HS-5 (cell line): ENCODE measurements at regions not wholly inside any gene's neighbourhood (a gene's known extent, or its start where the extent isn't known, plus 50 kb on each side); places are given as distances from the start of the nearest gene placed in this dataset.

Experiments
- DNase-seq: peaks from one replicate; pipeline ENCODE4 v3.0.0-alpha.2; 2012; ENCODE audit warnings: low read depth

DNA sequence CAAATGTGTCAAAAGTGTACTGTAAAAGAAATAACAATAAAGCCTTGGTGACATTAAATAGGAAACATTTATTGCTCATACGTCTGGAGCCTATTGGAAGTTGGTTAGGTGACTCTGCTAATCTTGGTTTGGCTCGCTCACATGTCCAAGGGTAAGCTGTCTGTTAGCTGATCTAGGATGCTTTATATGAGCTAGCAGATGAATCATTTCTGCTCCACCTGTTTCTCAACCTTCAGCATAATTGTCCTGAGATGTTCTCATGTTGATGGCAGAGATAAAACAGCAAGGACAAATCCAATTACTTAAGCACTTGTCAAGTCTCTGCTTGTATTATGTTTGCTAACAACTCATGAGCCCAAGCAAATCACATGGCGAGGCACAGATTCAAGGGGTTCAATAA lies 56.0 kb upstream of the CD53 start:
- DNase-seq = no peak

DNA sequence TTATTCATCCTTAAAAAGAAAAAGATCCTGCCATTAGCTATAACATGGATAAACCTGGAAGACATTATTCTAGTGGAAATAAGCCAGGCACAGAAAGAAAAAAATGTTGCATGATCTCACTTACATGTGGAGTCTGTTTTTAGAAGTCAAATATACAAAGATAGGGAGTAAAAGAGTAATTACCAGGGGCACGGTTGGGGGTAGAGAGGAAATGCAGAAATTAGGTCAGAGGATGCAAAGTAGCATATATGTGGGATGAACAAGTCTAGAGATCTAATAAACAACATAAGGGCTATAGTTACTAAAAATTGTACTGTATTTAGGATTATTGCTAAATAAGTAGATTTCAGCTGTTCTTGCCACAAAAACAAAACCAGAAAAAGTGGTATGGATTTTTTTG lies 61.4 kb upstream of the CD53 start:
- no peak for DNase-seq

DNA sequence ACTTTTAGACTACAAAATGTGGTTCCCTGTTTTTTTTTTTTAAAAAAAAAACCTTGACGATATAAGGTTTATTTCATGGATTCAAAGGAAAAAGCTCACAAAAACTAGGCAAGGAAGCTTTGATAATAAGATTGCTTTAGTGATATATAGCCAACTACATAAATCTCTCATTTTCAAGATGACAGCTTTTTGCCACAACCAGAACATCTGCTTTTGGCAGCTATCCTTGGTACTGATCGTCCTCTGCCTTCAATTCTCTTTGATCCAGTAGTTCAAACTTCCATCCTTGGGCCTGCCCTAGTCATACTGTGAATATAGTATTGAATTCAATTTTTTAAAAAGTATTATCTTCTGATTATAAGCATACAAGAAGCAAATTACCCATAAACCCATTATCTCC lies 72.9 kb upstream of the CD53 start:
- DNase-seq = no peak

DNA sequence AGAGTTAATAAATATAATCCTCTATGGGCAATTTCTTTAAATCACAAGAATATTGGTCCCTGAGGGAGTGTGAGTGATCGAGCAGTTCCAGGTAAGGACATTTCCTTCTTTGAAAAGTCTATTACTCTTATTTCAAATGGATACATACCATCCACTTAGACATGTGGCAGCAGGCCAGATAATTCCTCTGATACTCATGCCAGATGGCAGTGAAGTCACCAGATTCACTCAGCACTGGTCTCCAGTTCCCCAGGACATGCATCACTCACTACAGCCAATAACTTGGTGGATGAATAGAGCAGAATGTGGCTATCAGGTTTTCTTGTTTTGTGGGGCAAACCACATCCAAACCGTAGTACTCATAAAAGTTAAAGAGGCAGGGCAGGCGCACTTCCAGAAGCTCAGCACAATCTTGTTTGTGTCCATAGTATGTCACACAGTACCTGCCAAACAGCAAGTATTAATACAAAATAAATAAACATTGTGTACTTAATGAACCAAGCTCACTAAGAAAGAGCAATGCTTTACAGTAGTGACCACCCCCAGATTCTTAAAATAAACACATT lies 74.2 kb upstream of the CD53 start:
- DNase-seq = no peak

DNA sequence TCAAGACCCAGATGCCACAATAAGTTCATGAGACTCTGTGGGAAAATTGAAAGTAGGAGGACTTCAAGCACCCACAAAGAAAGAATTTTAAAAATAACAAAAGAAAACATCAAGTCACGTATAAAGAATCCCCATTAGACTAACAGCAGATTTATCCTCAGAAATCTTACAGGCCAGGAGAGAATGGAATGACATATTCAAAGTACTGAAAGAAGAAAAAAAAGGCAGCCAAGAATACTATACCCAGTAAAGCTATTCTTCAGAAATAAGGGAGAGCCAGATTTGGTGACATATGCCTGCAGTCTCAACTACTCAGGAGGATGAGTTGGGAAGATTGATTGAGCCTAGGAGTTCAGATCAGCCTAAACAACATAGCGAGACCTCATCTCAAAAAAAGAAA lies 84.3 kb upstream of the CD53 start:
- DNase-seq = no peak

DNA sequence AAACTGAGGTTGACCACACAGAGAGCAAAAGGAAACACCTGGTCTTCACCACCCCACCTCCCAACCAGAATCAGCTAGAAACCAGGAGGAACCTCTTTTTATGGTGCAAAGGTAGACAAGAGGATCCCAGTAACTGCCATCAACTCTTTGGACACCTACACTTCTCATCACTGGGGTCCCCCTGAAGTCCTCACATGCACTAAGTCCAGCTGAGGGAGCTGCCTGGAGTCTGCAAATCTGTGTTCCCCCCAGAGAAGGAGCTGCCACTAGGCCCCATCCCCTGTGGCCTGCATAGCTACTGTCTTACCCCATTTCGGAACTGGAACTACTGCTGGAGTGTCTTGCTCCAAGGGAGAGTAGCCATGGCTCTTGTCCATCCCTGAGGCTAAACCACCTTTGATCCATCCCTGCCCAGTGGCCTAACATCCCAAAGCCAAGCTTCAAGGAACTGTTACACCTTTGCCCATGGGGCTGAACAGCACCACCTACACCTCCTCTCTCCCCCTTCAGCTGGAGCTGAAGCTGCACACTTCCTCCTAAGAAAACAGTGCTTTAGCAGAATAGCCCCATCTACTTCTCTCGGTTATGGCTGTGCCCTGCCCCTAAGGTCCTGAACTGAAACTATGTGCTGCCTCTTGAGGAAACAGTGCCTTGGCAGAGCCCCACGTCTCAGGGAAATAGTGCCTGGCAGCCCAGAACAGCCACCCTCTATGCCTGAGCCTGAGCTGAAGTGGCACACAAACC lies 85.4 kb upstream of the CD53 start:
- no peak for DNase-seq

DNA sequence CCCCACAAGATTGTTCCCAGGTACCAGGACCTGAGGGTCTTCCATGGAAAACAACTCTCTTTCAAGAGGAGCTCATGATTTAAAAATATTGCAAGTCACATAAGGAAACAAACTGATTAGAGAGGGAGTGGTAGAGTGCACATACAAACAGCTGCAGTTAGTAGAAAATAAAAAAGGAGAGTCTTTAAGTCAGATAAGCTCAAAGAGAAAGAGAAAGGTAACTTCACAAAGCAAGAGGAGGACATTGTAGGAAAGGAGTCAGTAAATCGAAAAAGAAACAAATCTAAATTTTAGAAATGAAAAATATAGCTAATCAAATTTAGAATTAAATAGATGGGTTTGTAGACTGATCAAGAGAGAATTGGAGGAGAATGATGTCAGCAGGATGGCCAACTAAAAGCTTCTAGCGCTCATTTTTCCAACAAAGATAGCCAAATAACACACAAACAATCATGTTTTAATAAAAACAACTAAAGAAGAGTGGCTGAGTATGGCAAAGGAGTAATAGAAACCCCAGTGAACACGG lies 86.1 kb upstream of the CD53 start:
- no peak for DNase-seq

DNA sequence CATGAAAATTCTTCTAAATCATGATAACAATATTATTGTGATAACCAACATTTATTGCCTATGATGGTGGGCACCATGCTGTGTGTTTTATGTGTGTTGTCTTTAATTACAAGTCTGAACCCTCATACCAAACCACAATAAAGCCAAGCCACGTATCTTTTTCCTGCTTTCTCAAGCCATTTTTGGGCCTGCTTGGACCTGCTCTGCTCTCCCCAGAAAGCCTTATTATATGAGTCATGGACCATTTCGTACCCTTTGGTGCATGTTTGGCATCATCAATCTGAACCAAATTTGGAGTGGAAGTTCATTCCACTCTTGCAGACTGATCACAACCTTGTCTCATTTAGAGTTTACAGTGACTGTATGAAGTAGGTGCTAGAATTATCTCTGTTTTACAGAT lies 87.3 kb upstream of the CD53 start:
- no peak for DNase-seq

DNA sequence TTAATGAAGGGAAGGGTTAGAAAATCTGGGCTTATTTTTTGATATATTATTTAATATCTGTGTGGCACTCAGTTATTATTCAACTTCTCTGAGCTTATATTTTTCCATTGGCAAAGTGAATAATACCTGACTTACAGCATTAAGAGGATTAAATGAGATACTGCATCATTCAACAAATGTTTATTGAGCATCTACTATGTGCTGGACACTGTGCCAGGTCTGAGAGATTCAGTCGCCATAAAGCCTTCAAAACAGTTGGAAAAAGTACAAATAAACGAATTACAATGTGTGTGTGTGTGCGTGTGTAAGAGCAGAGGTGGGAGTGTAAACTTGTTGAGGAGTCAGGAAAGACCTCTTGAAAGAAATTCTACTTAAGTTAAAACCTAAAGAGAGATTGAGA lies 87.9 kb upstream of the CD53 start:
- DNase-seq = no peak

DNA sequence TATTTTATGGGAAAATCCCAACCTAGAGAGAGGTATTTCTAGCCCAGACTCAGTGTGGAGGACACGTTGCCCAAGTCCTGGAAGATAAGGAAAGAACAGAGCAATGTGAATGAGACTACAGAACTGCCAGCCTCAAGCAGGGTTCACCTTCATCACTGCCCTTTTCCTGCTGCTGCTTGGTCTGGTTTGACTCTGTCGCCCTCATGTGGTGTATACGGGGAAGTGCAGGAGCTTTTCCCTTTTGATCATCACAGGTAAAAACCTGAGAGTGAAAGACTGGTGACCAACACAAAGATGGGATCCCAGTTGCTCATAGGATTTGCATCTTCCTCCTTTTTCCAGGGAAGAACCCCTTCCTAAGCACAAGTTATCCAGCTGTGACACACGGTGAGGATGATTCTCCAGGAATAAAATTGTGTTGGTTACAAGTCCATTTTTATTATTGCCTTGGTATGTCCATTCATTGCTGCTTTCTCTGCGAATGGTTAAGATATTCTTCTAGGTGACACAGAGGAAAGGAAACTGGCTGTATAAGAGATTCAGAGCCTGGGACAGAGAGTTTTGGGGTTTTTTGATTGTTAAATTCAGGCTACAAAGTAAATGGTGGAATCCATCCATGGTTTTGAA lies 89.5 kb upstream of the CD53 start:
- no peak for DNase-seq

DNA sequence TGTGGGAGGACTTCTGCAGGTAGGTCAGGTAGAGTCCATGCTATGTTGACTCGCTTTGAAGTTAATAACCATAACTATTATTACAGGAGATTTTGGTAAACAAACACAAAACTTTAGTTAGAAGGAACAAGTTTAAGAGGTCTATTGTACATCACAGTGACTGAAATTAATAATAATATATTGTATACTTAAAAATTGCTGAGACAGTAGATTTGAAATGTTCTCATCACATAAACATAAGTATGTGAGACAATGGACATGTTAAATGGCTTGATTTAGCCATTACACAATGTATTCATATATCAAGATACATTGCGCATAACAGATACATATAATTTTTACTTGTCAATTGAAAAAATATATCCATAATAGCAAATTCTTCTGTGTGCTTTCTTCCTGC lies 91.4 kb upstream of the CD53 start:
- DNase-seq = no peak

DNA sequence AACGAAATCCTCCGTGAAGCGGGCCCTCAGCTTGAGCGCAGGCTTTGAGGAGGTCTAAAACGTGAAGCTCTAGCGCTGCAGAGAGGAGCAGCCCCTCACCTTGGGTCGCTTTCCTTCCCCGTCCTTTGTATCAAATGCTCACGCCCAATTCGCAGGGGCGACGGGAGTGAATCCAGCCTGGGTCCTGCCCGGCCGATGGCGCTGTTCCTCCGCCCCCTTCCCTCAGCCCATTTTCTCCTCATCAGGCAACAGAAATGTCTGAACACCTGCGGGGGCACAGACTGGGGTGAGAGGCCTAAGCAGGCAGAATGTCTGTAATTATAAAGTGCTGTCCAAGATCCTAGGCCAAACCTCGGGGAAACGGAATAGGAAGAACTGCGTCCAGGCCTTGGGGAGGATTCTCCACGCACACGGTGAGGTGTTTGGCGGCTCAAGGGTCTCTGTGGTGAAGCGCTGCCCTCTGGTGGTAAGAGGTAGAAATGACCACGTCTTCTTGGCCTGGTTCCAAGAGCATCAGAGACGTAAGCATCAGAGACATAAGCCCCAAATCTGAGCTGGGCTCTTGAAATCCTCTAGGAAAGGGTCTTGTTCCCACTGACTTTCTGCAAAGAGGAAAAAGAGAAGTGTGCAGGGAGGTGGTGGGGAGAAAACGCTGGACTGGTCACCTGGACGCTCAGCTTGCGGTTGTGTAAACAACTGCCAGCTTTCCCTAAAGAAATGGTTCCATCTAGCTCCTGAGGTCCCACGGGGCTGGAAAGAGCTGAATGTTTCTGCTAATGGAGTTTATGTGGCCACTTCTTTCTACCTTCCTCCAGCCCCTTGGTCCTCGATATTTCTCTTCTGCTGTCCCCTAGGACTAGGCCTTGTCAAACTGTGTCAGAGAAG lies 92.1 kb upstream of the CD53 start:
- DNase-seq = peak; percentile 45

DNA sequence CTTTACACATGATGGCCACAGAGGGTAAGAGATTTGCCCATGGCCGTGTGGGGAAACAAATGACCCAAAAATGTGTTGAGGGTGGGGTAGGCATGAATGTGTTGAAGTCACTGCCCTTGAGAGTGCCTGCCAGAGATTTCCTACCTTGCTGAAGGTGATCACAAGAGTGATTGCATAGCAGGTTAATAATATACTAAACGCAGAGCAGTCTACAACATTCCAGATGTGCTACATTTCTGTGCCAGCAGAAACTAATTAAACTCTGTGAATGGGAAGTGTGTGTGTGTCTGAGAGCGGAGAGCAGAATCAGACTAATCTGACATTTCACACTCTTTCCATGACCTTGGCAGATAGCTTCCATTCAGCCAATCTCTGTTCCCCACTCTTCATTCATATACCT lies 93.3 kb upstream of the CD53 start:
- no peak for DNase-seq

DNA sequence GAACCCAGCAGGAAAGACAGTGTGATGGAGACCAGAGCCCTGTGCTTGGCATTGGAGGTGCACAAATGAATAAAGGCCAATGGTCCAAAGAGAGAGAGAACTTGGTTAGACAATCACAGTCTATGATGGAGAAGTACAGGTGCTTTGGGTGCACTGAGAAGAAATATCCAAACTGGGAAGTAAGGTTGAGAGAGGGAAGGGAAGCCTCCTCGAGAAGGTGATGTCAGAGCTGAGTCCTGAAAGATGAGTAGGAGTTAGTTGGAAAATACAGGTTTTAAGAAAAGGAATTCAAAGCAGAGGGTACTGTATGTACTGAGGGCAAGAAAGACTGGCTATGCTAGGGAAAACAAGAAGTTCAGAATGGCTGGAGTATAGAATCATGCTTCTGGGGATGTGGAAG lies 94.1 kb upstream of the CD53 start:
- no peak for DNase-seq

DNA sequence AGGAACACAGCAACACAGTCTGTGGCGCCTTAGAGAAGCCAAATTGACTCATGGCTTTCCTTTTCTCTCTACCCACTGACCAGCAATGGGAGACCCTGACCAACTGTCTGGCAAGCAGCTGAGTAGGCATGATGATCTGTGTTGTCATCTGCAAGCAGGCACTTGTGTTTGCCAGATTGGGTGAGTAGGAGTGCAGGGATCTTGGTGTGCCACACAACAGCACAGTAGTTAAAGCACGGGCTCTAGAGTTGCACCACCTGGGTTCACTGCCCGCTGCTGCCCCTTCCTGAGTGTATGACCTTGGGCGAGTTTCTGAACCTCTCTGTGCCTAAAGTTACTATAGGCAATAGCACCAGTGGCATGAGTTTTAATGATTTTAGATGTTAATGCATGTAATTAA lies 95.7 kb upstream of the CD53 start:
- no peak for DNase-seq

DNA sequence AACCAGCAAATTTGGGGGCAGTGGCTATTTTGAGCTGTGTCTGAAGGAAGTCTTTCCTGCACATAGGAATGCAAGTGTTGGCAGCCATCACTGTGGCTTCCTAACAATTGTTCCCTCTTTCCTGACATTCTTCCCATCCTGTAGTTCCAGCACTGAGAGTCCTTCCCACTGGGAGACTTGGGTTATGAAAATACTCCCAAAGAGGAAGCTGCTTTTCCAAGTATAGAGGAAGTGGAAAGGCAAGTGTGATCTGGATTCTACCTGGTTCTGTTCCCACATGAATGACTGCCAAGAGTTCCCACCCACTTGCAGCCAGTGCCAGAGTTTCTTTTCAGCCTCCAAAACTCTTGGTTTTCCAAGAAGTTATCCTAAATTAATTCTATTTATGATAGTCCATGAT lies 98.5 kb upstream of the CD53 start:
- no peak for DNase-seq

DNA sequence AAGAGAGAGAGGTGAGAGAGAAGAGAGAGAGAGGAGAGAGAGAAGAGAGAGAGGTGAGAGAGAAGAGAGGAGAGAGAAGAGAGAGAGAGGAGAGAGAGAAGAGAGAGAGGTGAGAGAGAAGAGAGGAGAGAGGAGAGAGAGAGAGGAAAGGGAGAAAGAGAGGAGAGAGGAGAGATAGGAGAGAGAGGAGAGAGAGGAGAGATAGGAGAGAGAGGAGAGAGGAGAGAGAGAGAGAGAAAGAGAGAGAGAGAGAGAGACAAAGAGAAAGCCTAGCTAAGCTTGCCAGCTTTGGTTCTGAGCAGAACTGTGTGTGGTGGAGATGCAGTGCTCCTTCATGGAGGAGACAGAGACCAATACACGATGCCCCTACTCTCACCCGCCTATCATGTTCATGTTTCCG lies 99.1 kb upstream of the KCNA3 start:
- DNase-seq = no peak

DNA sequence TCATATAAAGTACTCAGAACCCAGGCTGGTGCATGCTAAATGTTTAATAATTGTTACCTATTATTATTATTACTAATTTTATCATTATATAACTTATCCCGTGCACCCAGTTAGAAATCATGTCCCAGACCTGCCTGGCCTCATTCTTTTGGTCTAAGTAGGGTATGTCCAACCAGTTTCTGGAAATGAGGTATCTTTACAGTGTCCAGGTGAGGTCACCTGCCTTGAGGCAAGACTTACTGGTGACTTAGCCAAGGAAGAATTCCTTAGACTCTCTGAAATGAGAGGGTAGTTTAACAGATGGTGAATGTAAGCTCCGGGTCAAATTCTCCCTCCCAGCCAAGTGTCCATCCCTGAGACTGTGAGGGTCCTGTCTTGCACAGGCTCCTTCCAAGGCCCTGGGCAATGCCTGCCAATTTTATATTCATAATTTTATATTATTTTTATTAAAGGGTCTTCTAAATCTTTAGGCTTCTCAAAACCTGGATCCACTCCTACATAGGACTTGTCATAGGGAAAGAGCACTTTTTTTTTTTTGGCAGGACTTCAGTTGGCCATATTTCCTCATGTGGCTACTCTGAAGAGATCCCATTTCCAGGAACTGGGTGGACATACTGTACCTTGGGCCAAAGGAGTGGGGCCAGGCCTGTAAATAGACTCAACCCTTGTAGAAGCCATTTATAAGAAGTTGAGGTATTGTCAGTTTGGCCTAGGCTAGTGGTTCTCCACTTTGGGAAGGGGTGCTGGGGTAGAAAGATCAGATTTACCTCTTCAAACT lies 96.7 kb upstream of the KCNA3 start:
- no peak for DNase-seq

DNA sequence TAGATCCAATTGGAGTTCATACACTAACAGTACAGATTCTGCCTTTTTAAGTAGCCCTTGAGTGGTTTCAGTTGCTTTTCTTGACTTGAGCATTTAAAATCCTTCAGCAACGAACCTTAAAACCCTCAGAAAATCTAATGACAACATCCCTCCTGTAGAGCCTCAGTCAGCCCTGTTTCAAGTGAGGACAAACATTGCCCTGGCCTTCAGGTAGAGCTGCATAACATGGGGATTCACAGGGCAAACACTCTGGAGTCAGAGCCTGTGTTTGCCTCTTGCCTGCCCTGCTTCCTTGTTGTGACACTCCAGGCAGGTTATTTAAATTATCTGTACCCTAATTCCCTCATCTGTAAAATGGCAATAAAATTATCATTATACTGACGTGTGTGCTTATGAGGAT lies 96.1 kb upstream of the KCNA3 start:
- no peak for DNase-seq

DNA sequence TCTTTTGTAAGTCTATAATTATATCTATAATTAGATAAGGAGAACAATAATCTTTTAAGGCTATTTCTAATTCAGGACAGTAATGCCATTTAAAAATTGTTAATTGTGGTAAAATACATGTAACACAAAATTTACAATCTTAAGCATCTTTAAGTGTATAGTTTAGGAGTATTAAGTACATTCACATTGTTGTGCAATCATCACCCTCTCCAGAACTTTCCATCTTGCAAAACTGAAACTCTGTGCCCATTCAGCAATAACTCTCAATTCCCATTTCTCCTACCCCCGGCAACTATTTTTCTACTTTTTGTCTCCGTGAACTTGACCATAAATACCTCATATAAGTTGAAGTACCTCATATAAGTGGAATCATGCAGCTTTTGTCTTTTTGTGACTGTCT lies 93.9 kb upstream of the KCNA3 start:
- DNase-seq = no peak

DNA sequence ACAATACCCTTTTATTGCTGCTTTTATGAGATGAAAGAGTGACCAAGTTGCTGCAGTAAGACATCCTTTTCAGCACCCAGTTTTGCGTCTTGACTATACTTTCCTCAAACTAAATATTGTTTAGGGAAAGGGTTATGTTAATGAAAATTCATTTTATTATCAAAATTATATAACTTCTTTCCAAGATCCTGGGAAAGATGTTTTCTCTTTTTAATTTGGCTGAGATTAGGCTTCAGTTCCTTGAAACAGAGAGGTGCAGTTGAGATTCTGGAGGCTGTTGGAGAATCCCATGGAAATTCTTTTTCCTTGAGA lies 91.6 kb upstream of the KCNA3 start:
- no peak for DNase-seq
